Upper lobe of left lung (tissue), 6 donors: ENCODE measurements at regions not wholly inside any gene's neighbourhood (a gene's known extent, or its start where the extent isn't known, plus 50 kb on each side); places are given as distances from the start of the nearest gene placed in this dataset.
"Not testable (repeated sequence)": the region's sequence is repeated elsewhere in the genome, so short reads cannot be mapped to it uniquely, and the experiment has no call there.

Experiments
- ATAC-seq, 2 donors: fragments of 200-7000 bp; cut with Tn5 transposase; one replicate each; pipeline ENCODE4 v1.9.1; 2022; ENCODE audit warnings: mild to moderate bottlenecking in 2 of 2, moderate library complexity in 2 of 2; ENCODE audit not compliant: low FRiP score in 2 of 2
- DNase-seq, 2 donors: peaks; one replicate each; pipeline ENCODE4 v3.0.0-alpha.2; 2019 to 2020
- H3K27ac ChIP-seq, 4 donors: fragments of 200-600 bp; sonication (generic); one replicate each; pipeline ENCODE4 v1.5.1; 2016 to 2019
- H3K27me3 ChIP-seq, 4 donors: fragments of 200-600 bp; sonication (generic); one replicate each; pipeline ENCODE4 v1.5.1; 2017 to 2019
- H3K36me3 ChIP-seq, 4 donors: fragments of 200-600 bp; sonication (generic); one replicate each; pipeline ENCODE4 v1.5.1; 2016 to 2019
- H3K4me1 ChIP-seq, 4 donors: fragments of 200-600 bp; sonication (generic); one replicate each; pipeline ENCODE4 v1.5.1; 2018 to 2019
- H3K4me3 ChIP-seq, 4 donors: fragments of 200-600 bp; sonication (generic); one replicate each; pipeline ENCODE4 v1.5.1; 2017 to 2019; ENCODE audit warnings: mild to moderate bottlenecking in 2 of 4, moderate library complexity in 1 of 4
- H3K9me3 ChIP-seq, 4 donors: fragments of 200-600 bp; sonication (generic); one replicate each; pipeline ENCODE4 v1.5.1; 2018 to 2019
- EP300 ChIP-seq, 4 donors: sonication (generic); formaldehyde crosslinking; IDR thresholded peaks; one replicate each; pipeline ENCODE4 v1.5.1; 2017; ENCODE audit warnings: antibody characterized with exemption in 4 of 4, control low read depth in 2 of 4
- POLR2A ChIP-seq, 4 donors: fragments of 450-650 bp; IDR thresholded peaks; one replicate each; pipeline ENCODE4 v1.5.1; 2016 to 2017; ENCODE audit warnings: antibody characterized with exemption in 4 of 4, mild to moderate bottlenecking in 2 of 4
- POLR2AphosphoS5 ChIP-seq, 2 donors: sonication (generic); formaldehyde crosslinking; IDR thresholded peaks; one replicate each; pipeline ENCODE4 v1.5.1; 2017; ENCODE audit warnings: antibody characterized with exemption in 2 of 2
- WGBS, 2 donors: methylation state at CpG; one replicate each; pipeline ENCODE4 v1.1.5; 2017 to 2018; 5-methylcytosine and 5-hydroxymethylcytosine counted together
- TF ChIP-seq, protein P1 (sequence below), 6 experiments: fragments of 450-650 bp in 4 of 6; fragments of 200-600 bp in 2 of 6; sonication (generic) in 2 of 6; IDR thresholded peaks; one replicate each; pipeline ENCODE4 v1.5.1; 2016 to 2019; ENCODE audit warnings: antibody characterized with exemption in 6 of 6
- donor health status: DM: no; HTN: no; CAD: no; lungs with moderate emphysema.
- donor health status: DM: no; HTN: yes; CAD: no; lungs with severe emphysema.

GRCh38 chr5:154653418-154653763 is 101.8 kb upstream of the LARP1 start:
- H3K4me1 ChIP-seq: peaks cover 0 to 18% (median 13%) of the 10 kb centered on the region in 4 donors
- DNase-seq: no peak
- peak in 1 of 2 donors; percentile 4 for ATAC-seq
- H3K4me3 ChIP-seq: no peak overlapping the region
- H3K27ac ChIP-seq: peak overlapping the region in 1 of 4 donors; percentile 54
- no peaks in the 10 kb centered on the region for H3K27me3 ChIP-seq
- no peaks in the 10 kb centered on the region for H3K36me3 ChIP-seq
- TF ChIP-seq POLR2A (IDR thresholded peaks at IDR 0.05): no peak
- no peak for TF ChIP-seq EP300 (IDR thresholded peaks at IDR 0.05)
- no peak for TF ChIP-seq POLR2AphosphoS5 (IDR thresholded peaks at IDR 0.05)
- TF ChIP-seq, protein P1, sequence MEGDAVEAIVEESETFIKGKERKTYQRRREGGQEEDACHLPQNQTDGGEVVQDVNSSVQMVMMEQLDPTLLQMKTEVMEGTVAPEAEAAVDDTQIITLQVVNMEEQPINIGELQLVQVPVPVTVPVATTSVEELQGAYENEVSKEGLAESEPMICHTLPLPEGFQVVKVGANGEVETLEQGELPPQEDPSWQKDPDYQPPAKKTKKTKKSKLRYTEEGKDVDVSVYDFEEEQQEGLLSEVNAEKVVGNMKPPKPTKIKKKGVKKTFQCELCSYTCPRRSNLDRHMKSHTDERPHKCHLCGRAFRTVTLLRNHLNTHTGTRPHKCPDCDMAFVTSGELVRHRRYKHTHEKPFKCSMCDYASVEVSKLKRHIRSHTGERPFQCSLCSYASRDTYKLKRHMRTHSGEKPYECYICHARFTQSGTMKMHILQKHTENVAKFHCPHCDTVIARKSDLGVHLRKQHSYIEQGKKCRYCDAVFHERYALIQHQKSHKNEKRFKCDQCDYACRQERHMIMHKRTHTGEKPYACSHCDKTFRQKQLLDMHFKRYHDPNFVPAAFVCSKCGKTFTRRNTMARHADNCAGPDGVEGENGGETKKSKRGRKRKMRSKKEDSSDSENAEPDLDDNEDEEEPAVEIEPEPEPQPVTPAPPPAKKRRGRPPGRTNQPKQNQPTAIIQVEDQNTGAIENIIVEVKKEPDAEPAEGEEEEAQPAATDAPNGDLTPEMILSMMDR (IDR thresholded peaks at IDR 0.05): no peak
- no peaks in the 10 kb centered on the region for H3K9me3 ChIP-seq
- 83 to 100% methylated on average over 3 of the region's 3 CpGs for WGBS, 2 donors

- peak in 1 of 2 donors; percentile 23 for ATAC-seq
- Histone ChIP-seq H3K4me1 (peaks cover under 1 to 18% (median 13%) of the 10 kb centered on the region in 4 donors), H3K36me3 (no peaks in the 10 kb centered on the region), H3K27me3 (no peaks in the 10 kb centered on the region), H3K4me3 (no peak overlapping the region), H3K27ac (peak overlapping the region in 1 of 4 donors; percentile 54), H3K9me3 (no peaks in the 10 kb centered on the region)
- WGBS, 2 donors: 74 to 75% methylated on average over 5 of the region's 5 CpGs
- no peak for DNase-seq
- TF ChIP-seq EP300 (IDR thresholded peaks at IDR 0.05): no peak
- TF ChIP-seq POLR2AphosphoS5 (IDR thresholded peaks at IDR 0.05): no peak
- TF ChIP-seq POLR2A (IDR thresholded peaks at IDR 0.05): no peak
- TF ChIP-seq, protein P1 (IDR thresholded peaks at IDR 0.05): no peak
Observed at GRCh38 chr5:154652746-154653417, 102.3 kb upstream of the LARP1 start.

DNA sequence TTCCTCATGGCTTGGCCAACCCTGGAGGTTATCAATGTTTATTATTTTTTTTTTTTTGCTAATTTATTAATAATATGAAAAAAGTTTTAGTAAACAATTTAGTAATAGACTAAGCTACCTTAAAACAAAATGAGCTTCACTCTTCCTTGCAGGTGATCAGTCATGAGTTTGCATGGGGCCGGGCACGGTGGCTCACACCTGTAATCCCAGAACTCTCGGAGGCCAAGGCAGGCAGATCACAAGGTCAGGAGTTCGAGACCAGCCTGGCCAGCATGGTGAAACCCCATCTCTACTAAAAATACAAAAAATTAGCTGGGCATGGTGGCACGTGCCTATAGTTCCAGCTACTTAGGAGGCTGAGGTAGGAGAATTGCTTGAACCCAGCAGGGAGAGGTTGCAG is 103.4 kb upstream of the LARP1 start:
- H3K4me1 ChIP-seq: peaks cover 7 to 29% (median 22%) of the 10 kb centered on the region in 4 donors
- 94 to 96% methylated on average over 5 of the region's 5 CpGs for WGBS, 2 donors
- not testable (repeated sequence) for DNase-seq

DNA sequence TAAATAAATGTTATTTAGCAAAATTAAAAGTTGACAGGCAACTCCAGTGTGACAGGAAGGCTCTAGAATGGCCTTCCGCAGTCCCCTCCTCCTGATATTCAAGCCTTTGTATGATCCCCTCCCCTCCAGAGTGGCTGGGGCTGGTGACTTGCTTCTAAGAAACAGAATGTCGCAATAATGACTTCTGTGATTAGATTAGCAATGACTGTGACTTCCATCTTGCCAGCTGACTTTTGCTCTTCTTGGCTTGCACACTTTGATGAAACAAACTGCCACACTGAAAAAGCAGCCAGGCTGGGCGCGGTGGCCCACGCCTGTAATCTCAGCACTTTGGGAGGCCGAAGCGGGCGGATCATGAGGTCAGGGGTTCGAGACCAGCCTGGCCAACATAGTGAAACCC is 106.5 kb upstream of the LARP1 start:
- Histone ChIP-seq H3K36me3 (no peaks in the 10 kb centered on the region), H3K9me3 (no peaks in the 10 kb centered on the region), H3K4me1 (peaks cover 7 to 13% (median 10%) of the 10 kb centered on the region in 4 donors), H3K27me3 (no peaks in the 10 kb centered on the region), H3K4me3 (no peak overlapping the region), H3K27ac (no peak overlapping the region)
- WGBS, 2 donors: 79 to 88% methylated on average over 9 of the region's 9 CpGs
- DNase-seq (peak in 1 of 2 donors; percentile 68), ATAC-seq (peak in 1 of 2 donors; percentile 22)
- TF ChIP-seq, protein P1 (IDR thresholded peaks at IDR 0.05): no peak
- no peak for TF ChIP-seq POLR2AphosphoS5 (IDR thresholded peaks at IDR 0.05)
- TF ChIP-seq EP300 (IDR thresholded peaks at IDR 0.05): no peak
- TF ChIP-seq POLR2A (IDR thresholded peaks at IDR 0.05): no peak

More for the DNA sequence above, 103.4 kb upstream of the LARP1 start:
- H3K27me3 ChIP-seq, H3K9me3 ChIP-seq, ATAC-seq, H3K4me3 ChIP-seq, H3K36me3 ChIP-seq, H3K27ac ChIP-seq: not testable (repeated sequence)

GRCh38 chr5:154648229-154648628 is 106.9 kb upstream of the LARP1 start:
- no peak overlapping the region for H3K27ac ChIP-seq
- H3K4me3 ChIP-seq: peak overlapping the region in 1 of 4 donors; percentile 36
- WGBS, 2 donors: 89 to 94% methylated on average over 13 to 16 of the region's 16 CpGs
- DNase-seq (no peak), ATAC-seq (no peak)
- H3K27me3 ChIP-seq: no peaks in the 10 kb centered on the region
- H3K9me3 ChIP-seq: no peaks in the 10 kb centered on the region
- TF ChIP-seq EP300 (IDR thresholded peaks at IDR 0.05) (no peak), POLR2A (IDR thresholded peaks at IDR 0.05) (no peak), POLR2AphosphoS5 (IDR thresholded peaks at IDR 0.05) (no peak)
- TF ChIP-seq, protein P1 (IDR thresholded peaks at IDR 0.05): no peak
- H3K36me3 ChIP-seq: no peaks in the 10 kb centered on the region
- H3K4me1 ChIP-seq: peaks cover 7 to 12% (median 9%) of the 10 kb centered on the region in 4 donors
